Fibroblast of mammary gland (primary cell): ENCODE measurements at regions not wholly inside any gene's neighbourhood (a gene's known extent, or its start where the extent isn't known, plus 50 kb on each side); places are given as distances from the start of the nearest gene placed in this dataset.

Source experiments
- DNase-seq: peaks from one replicate; pipeline ENCODE4 v3.0.0-alpha.2; 2010; ENCODE audit warnings: low read depth
- H3K4me3 ChIP-seq: 2 replicates; pipeline ENCODE4 v1.5.1; 2011; ENCODE audit warnings: low read depth, mild to moderate bottlenecking, low read length, moderate library complexity; ENCODE audit not compliant: control insufficient read depth
- TF ChIP-seq, protein P1 (sequence below): conservative IDR thresholded peaks from 2 replicates; pipeline ENCODE4 v1.5.1; 2011; ENCODE audit warnings: low read depth, low read length, inconsistent platforms; ENCODE audit not compliant: control insufficient read depth, insufficient read depth

GRCh38 chr7:121562259-121562658, 166.2 kb upstream of the FAM3C start:
- H3K4me3 ChIP-seq, result no peak overlapping the region
- DNase-seq, result no peak
- TF ChIP-seq, protein P1, sequence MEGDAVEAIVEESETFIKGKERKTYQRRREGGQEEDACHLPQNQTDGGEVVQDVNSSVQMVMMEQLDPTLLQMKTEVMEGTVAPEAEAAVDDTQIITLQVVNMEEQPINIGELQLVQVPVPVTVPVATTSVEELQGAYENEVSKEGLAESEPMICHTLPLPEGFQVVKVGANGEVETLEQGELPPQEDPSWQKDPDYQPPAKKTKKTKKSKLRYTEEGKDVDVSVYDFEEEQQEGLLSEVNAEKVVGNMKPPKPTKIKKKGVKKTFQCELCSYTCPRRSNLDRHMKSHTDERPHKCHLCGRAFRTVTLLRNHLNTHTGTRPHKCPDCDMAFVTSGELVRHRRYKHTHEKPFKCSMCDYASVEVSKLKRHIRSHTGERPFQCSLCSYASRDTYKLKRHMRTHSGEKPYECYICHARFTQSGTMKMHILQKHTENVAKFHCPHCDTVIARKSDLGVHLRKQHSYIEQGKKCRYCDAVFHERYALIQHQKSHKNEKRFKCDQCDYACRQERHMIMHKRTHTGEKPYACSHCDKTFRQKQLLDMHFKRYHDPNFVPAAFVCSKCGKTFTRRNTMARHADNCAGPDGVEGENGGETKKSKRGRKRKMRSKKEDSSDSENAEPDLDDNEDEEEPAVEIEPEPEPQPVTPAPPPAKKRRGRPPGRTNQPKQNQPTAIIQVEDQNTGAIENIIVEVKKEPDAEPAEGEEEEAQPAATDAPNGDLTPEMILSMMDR, result no peak

- H3K4me3 ChIP-seq, result no peak overlapping the region
- DNase-seq, result no peak
- TF ChIP-seq, protein P1, result no peak
Measured at GRCh38 chr7:121561717-121562116, 165.6 kb upstream of the FAM3C start.

DNA sequence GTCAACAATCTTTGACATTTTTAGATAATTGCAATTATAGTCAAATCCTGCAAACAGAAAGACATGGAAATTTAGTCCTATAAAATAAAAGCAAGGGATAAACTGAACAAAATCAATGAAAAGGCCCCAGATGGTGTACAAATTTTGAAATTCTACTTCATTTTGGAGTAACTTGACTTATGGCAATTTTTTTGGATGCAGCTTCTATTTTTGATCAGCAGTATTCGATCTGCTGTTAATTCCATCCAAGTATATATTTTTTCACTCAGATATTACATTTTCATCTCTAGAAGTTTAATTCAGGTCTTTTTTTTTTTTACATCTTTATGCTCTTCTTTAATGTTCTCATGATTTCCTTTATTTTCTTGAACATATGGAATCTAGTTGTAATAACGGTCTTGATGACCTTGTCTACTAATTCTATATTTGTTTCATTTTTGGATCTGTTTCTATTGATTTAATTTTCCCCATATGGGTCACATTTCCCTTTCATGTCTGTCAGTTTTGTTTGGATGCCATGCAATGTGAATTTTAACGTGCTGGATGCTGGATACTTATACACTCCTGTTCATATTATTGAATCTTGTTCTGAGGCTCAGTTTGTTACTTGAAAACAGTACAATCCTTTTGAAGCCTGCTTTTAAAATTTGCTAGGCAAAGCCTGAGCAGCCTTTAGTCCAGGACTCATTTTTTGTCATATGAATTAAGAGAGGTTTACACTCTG, 164.3 kb upstream of the FAM3C start:
- DNase-seq, result no peak
- TF ChIP-seq, protein P1, result no peak
- H3K4me3 ChIP-seq, result no peak overlapping the region

- TF ChIP-seq, protein P1, result no peak
- H3K4me3 ChIP-seq, result no peak overlapping the region
- no peak for DNase-seq
Measured at GRCh38 chr7:121558288-121558687, 162.2 kb upstream of the FAM3C start.

GRCh38 chr7:121557034-121557892, 161.2 kb upstream of the FAM3C start:
- H3K4me3 ChIP-seq, result no peak overlapping the region
- TF ChIP-seq, protein P1, result no peak

DNA sequence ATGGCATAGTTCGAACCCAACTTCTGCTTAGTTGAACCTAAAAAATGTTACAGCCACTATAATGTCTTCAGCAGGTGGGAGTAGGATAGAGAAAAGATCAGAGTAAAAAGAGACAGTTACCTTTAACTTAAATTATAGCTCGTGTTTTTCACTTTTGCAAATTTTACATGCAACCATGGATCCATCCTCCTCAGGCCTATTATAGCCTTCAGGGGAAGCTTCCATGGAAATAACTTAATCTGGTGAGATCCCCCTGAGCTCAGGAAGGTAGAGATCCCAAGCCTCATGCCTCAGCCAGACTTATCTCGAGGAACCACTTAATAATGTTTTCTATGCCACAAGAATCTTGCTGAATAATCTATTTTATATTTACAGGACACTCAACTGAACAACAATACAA, 159.4 kb upstream of the FAM3C start:
- no peak overlapping the region for H3K4me3 ChIP-seq
- DNase-seq, result no peak
- TF ChIP-seq, protein P1, result no peak

More at GRCh38 chr7:121557034-121557892, 161.2 kb upstream of the FAM3C start:
- DNase-seq, result peak; percentile 24
